Neuron (in vitro differentiated cells): ENCODE measurements at regions not wholly inside any gene's neighbourhood (a gene's known extent, or its start where the extent isn't known, plus 50 kb on each side); places are given as distances from the start of the nearest gene placed in this dataset.

Experiments used
- H2AFZ ChIP-seq: one replicate; pipeline ENCODE4 v1.6.1; 2013; ENCODE audit warnings: low read depth, mild to moderate bottlenecking, inconsistent platforms, low read length, moderate library complexity
- H3K27me3 ChIP-seq: one replicate; pipeline ENCODE4 v1.6.1; 2013; ENCODE audit warnings: low read length; ENCODE audit not compliant: insufficient read depth
- H3K36me3 ChIP-seq: one replicate; pipeline ENCODE4 v1.6.1; 2013; ENCODE audit warnings: low read length; ENCODE audit not compliant: insufficient read depth
- H3K4me1 ChIP-seq: one replicate; pipeline ENCODE4 v1.6.1; 2013; ENCODE audit warnings: low read length; ENCODE audit not compliant: insufficient read depth
- H3K4me3 ChIP-seq: 2 replicates; pipeline ENCODE4 v1.5.1; 2013; ENCODE audit warnings: mild to moderate bottlenecking, low read length, moderate library complexity
- H3K9me3 ChIP-seq: one replicate; pipeline ENCODE4 v1.6.1; 2013; ENCODE audit warnings: low read length

- Histone ChIP-seq H3K9me3 (peaks cover 10% of the 10 kb centered on the region), H3K4me1 (peaks cover 9% of the 10 kb centered on the region), H3K27me3 (no peaks in the 10 kb centered on the region), H3K4me3 (no peak overlapping the region), H3K36me3 (no peaks in the 10 kb centered on the region), H2AFZ (no peak overlapping the region)
Measured at GRCh38 chr6:23170049-23170448, 600.7 kb downstream of the HDGFL1 start.

- H3K9me3 ChIP-seq, result peaks cover 8% of the 10 kb centered on the region
Measured at GRCh38 chr6:23173234-23173633, 603.9 kb downstream of the HDGFL1 start.

GRCh38 chr6:23174781-23175361 lies 605.5 kb downstream of the HDGFL1 start:
- H3K4me1 ChIP-seq, result peaks cover 16% of the 10 kb centered on the region
- H3K4me3 ChIP-seq, result no peak overlapping the region
- no peaks in the 10 kb centered on the region for H3K36me3 ChIP-seq
- peaks cover 8% of the 10 kb centered on the region for H3K9me3 ChIP-seq
- H3K27me3 ChIP-seq, result no peaks in the 10 kb centered on the region
- H2AFZ ChIP-seq, result no peak overlapping the region

More at GRCh38 chr6:23173234-23173633, 603.9 kb downstream of the HDGFL1 start:
- no peak overlapping the region for H2AFZ ChIP-seq
- H3K4me3 ChIP-seq, result no peak overlapping the region
- H3K36me3 ChIP-seq, result no peaks in the 10 kb centered on the region
- no peaks in the 10 kb centered on the region for H3K27me3 ChIP-seq
- peaks cover 9% of the 10 kb centered on the region for H3K4me1 ChIP-seq

GRCh38 chr6:23175391-23175790 lies 606.0 kb downstream of the HDGFL1 start:
- H3K4me1 ChIP-seq, result peaks cover 15% of the 10 kb centered on the region
- H2AFZ ChIP-seq, result no peak overlapping the region
- H3K9me3 ChIP-seq, result peaks cover 8% of the 10 kb centered on the region
- H3K36me3 ChIP-seq, result no peaks in the 10 kb centered on the region
- H3K27me3 ChIP-seq, result no peaks in the 10 kb centered on the region
- no peak overlapping the region for H3K4me3 ChIP-seq

- no peak overlapping the region for H3K4me3 ChIP-seq
- peaks cover 8% of the 10 kb centered on the region for H3K9me3 ChIP-seq
- no peak overlapping the region for H2AFZ ChIP-seq
Measured at GRCh38 chr6:23176471-23176870, 607.1 kb downstream of the HDGFL1 start.

GRCh38 chr6:23176883-23177282 lies 607.5 kb downstream of the HDGFL1 start:
- Histone ChIP-seq H3K9me3 (peaks cover 8% of the 10 kb centered on the region), H3K36me3 (no peaks in the 10 kb centered on the region), H2AFZ (no peak overlapping the region), H3K27me3 (no peaks in the 10 kb centered on the region), H3K4me3 (no peak overlapping the region), H3K4me1 (peaks cover 27% of the 10 kb centered on the region)

More at GRCh38 chr6:23176471-23176870, 607.1 kb downstream of the HDGFL1 start:
- Histone ChIP-seq H3K4me1 (peaks cover 24% of the 10 kb centered on the region), H3K36me3 (no peaks in the 10 kb centered on the region), H3K27me3 (no peaks in the 10 kb centered on the region)

GRCh38 chr6:23177806-23178205 lies 608.4 kb downstream of the HDGFL1 start:
- Histone ChIP-seq H3K9me3 (peaks cover 5% of the 10 kb centered on the region), H3K36me3 (no peaks in the 10 kb centered on the region), H3K27me3 (no peaks in the 10 kb centered on the region), H3K4me1 (peaks cover 27% of the 10 kb centered on the region), H2AFZ (no peak overlapping the region), H3K4me3 (no peak overlapping the region)

- Histone ChIP-seq H3K27me3 (no peaks in the 10 kb centered on the region), H2AFZ (no peak overlapping the region), H3K9me3 (peaks cover 2% of the 10 kb centered on the region), H3K4me3 (no peak overlapping the region), H3K4me1 (peaks cover 23% of the 10 kb centered on the region), H3K36me3 (no peaks in the 10 kb centered on the region)
Measured at GRCh38 chr6:23179994-23180393, 610.6 kb downstream of the HDGFL1 start.

- Histone ChIP-seq H3K27me3 (no peaks in the 10 kb centered on the region), H3K9me3 (peaks cover 2% of the 10 kb centered on the region), H2AFZ (no peak overlapping the region), H3K4me1 (peaks cover 23% of the 10 kb centered on the region), H3K36me3 (no peaks in the 10 kb centered on the region), H3K4me3 (no peak overlapping the region)
Measured at GRCh38 chr6:23180504-23181293, 611.3 kb downstream of the HDGFL1 start.

GRCh38 chr6:23181356-23182110 lies 612.2 kb downstream of the HDGFL1 start:
- H3K27me3 ChIP-seq, result no peaks in the 10 kb centered on the region
- no peak overlapping the region for H2AFZ ChIP-seq
- H3K9me3 ChIP-seq, result peaks cover 2% of the 10 kb centered on the region
- H3K4me3 ChIP-seq, result no peak overlapping the region
- no peaks in the 10 kb centered on the region for H3K36me3 ChIP-seq
- peaks cover 23% of the 10 kb centered on the region for H3K4me1 ChIP-seq

- H3K4me3 ChIP-seq, result no peak overlapping the region
- H3K4me1 ChIP-seq, result peaks cover 23% of the 10 kb centered on the region
- no peaks in the 10 kb centered on the region for H3K36me3 ChIP-seq
- H3K9me3 ChIP-seq, result no peaks in the 10 kb centered on the region
- H3K27me3 ChIP-seq, result no peaks in the 10 kb centered on the region
- H2AFZ ChIP-seq, result no peak overlapping the region
Measured at GRCh38 chr6:23183846-23184245, 614.5 kb downstream of the HDGFL1 start.

GRCh38 chr6:23184351-23184750 lies 615.0 kb downstream of the HDGFL1 start:
- Histone ChIP-seq H3K4me1 (peaks cover 20% of the 10 kb centered on the region), H3K36me3 (no peaks in the 10 kb centered on the region), H3K4me3 (no peak overlapping the region), H3K27me3 (no peaks in the 10 kb centered on the region), H2AFZ (no peak overlapping the region), H3K9me3 (no peaks in the 10 kb centered on the region)

GRCh38 chr6:23195487-23195886 lies 626.1 kb downstream of the HDGFL1 start:
- H3K36me3 ChIP-seq, result no peaks in the 10 kb centered on the region
- no peaks in the 10 kb centered on the region for H3K9me3 ChIP-seq
- no peak overlapping the region for H2AFZ ChIP-seq
- H3K4me1 ChIP-seq, result no peaks in the 10 kb centered on the region
- no peaks in the 10 kb centered on the region for H3K27me3 ChIP-seq
- H3K4me3 ChIP-seq, result no peak overlapping the region
